ENCODE measurements at regions not wholly inside any gene's neighbourhood (a gene's known extent, or its start where the extent isn't known, plus 50 kb on each side); places are given as distances from the start of the nearest gene placed in this dataset.

GRCh38 chr13:47421525-47421924, 524.7 kb upstream of the HTR2A start:
- no peak for DNase-seq

- no peak for DNase-seq
These were observed 523.7 kb upstream of the HTR2A start for GRCh38 chr13:47420568-47420967.

GRCh38 chr13:47420020-47420419, 523.2 kb upstream of the HTR2A start:
- no peak for DNase-seq

- DNase-seq, result no peak
These were observed 521.5 kb upstream of the HTR2A start for GRCh38 chr13:47418206-47418920.

GRCh38 chr13:47417485-47417884, 520.6 kb upstream of the HTR2A start:
- no peak for DNase-seq

GRCh38 chr13:47415048-47415447, 518.2 kb upstream of the HTR2A start:
- no peak for DNase-seq

GRCh38 chr13:47413526-47413925, 516.7 kb upstream of the HTR2A start:
- DNase-seq, result no peak

- DNase-seq, result no peak
These were observed 516.3 kb upstream of the HTR2A start for GRCh38 chr13:47413112-47413511.

GRCh38 chr13:47409778-47410177, 512.9 kb upstream of the HTR2A start:
- no peak for DNase-seq

GRCh38 chr13:47408546-47409319, 511.9 kb upstream of the HTR2A start:
- no peak for DNase-seq

GRCh38 chr13:47407808-47408207, 511.0 kb upstream of the HTR2A start:
- DNase-seq, result no peak

GRCh38 chr13:47399599-47399998, 502.7 kb upstream of the HTR2A start:
- no peak for DNase-seq

- DNase-seq, result peak; percentile 2
These were observed 500.9 kb upstream of the HTR2A start for GRCh38 chr13:47397739-47398138.

- no peak for DNase-seq
These were observed 500.1 kb upstream of the HTR2A start for GRCh38 chr13:47396915-47397314.

- no peak for DNase-seq
These were observed 477.9 kb upstream of the HTR2A start for GRCh38 chr13:47374741-47375140.

- DNase-seq, result no peak
These were observed 475.9 kb upstream of the HTR2A start for GRCh38 chr13:47372751-47373150.

GRCh38 chr13:47351798-47352197, 454.9 kb upstream of the HTR2A start:
- no peak for DNase-seq

- DNase-seq, result no peak
These were observed 453.7 kb upstream of the HTR2A start for GRCh38 chr13:47350334-47351124.

- DNase-seq, result no peak
These were observed 452.4 kb upstream of the HTR2A start for GRCh38 chr13:47349211-47349610.

GRCh38 chr13:47337781-47338507, 441.1 kb upstream of the HTR2A start:
- no peak for DNase-seq

- DNase-seq, result no peak
These were observed 437.3 kb upstream of the HTR2A start for GRCh38 chr13:47334173-47334572.

- DNase-seq, result no peak
These were observed 435.3 kb upstream of the HTR2A start for GRCh38 chr13:47332149-47332548.

- no peak for DNase-seq
These were observed 433.2 kb upstream of the HTR2A start for GRCh38 chr13:47330031-47330430.
